ENCODE measurements at regions not wholly inside any gene's neighbourhood (a gene's known extent, or its start where the extent isn't known, plus 50 kb on each side); places are given as distances from the start of the nearest gene placed in this dataset.

DNA sequence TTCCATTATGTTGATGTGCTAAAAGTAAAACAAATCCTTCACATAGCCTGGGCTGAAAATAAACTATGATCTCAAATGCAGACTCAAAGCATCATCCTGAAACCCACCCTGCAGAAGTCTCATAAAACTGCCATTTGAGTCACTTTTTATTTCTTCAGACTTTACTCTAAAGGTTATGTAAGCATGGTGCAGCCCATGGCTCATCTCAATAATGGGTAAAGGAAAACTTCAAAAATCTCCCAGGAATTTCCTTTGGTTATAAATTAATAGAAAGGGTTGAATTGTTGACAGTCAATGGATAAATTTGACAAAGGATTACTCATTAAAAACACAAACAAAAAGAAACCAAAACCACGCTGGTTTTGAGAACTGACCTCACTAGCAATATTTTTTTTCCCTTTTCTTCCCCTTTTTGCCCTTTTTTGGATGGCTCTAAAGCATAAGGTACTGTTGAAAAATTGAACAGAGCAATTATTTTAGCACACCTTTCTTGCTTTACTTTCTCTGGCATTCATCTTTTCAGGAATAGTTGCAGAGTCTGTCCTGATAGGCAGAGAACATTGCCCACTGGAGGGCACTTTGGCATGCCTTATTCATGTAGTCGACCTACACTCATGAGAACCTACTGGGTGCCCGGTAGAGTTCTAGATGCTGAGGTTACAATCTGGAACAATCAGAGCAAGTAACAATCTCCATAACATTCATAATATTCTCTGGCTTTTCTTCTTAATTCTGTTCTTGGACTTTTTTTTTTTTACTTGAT lies 191.4 kb downstream of the TMEM167A start:
- TF ChIP-seq, protein P1, sequence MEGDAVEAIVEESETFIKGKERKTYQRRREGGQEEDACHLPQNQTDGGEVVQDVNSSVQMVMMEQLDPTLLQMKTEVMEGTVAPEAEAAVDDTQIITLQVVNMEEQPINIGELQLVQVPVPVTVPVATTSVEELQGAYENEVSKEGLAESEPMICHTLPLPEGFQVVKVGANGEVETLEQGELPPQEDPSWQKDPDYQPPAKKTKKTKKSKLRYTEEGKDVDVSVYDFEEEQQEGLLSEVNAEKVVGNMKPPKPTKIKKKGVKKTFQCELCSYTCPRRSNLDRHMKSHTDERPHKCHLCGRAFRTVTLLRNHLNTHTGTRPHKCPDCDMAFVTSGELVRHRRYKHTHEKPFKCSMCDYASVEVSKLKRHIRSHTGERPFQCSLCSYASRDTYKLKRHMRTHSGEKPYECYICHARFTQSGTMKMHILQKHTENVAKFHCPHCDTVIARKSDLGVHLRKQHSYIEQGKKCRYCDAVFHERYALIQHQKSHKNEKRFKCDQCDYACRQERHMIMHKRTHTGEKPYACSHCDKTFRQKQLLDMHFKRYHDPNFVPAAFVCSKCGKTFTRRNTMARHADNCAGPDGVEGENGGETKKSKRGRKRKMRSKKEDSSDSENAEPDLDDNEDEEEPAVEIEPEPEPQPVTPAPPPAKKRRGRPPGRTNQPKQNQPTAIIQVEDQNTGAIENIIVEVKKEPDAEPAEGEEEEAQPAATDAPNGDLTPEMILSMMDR (conservative IDR thresholded peaks at IDR 0.05), result no peak
- Mint-ChIP-seq H3K27ac (no peak overlapping the region), H3K4me3 (no peak overlapping the region), H3K27me3 (peaks cover 4% of the 10 kb centered on the region), H3K4me1 (ENCODE audit: unreplicated experiment) (peaks cover 19% of the 10 kb centered on the region), H3K36me3 (no peaks in the 10 kb centered on the region), H3K9me3 (peaks cover 7% of the 10 kb centered on the region)
- no peak for DNase-seq (ENCODE audit: extremely low spot score, unreplicated experiment)

DNA sequence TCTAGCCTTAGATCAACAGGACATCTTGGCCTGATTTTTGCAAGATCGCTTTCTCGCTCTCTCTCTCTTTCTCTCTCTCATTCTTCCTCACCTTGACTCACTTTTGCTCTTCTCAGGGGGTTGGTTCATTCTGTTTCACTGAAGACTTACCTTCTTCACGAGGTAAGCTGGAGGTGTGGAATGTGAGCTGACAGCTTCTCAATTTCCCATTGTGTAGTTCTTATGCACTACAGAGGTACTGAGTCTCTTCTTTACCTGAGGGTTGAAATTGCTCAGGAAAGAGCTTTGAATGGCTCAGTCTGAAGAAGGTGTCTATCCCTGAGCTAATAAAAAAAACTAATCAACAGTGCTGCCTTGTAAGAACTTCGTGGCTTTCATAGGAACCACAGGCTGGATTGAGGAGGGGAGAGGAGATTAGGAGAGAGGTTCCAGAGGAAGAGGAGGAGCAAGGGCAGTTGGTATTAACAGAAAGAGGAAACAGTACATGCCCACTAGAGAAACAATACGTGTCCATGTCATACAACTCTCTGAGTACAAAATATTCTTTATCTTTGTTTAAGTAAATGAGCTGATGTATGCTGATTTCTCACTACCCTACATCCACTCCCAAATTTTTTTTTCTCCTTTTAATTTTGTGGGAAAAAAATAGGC lies 192.2 kb downstream of the TMEM167A start:
- no peak overlapping the region for H3K27ac Mint-ChIP-seq
- H3K27me3 Mint-ChIP-seq, result peaks cover 4% of the 10 kb centered on the region
- H3K9me3 Mint-ChIP-seq, result peaks cover 7% of the 10 kb centered on the region
- TF ChIP-seq, protein P1 (conservative IDR thresholded peaks at IDR 0.05), result no peak
- no peaks in the 10 kb centered on the region for H3K36me3 Mint-ChIP-seq
- H3K4me1 Mint-ChIP-seq (ENCODE audit: unreplicated experiment), result peaks cover 19% of the 10 kb centered on the region
- no peak overlapping the region for H3K4me3 Mint-ChIP-seq
- DNase-seq (ENCODE audit: extremely low spot score, unreplicated experiment), result no peak

DNA sequence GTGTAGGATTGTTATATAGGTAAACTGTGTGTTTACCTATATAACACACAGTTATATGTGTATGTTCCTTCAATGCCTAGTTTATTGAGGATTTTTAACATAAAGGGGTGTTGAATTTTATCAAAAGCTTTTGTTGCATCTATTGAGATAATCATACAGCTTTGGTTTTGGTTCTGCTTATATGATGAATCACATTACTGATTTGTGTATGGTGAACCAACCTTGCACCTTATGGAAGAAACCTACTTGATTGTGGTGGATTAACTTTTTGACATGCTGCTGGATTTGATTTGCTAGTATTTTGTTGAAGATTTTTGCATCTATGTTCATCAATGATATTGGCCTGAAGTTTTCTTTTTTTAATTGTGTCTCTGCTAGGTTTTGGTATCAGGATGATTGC lies 194.9 kb downstream of the TMEM167A start:
- H3K9me3 Mint-ChIP-seq, result peaks cover 5% of the 10 kb centered on the region
- DNase-seq (ENCODE audit: extremely low spot score, unreplicated experiment), result no peak
- peaks cover 19% of the 10 kb centered on the region for H3K4me1 Mint-ChIP-seq (ENCODE audit: unreplicated experiment)
- peaks cover 4% of the 10 kb centered on the region for H3K27me3 Mint-ChIP-seq
- H3K36me3 Mint-ChIP-seq, result no peaks in the 10 kb centered on the region
- H3K4me3 Mint-ChIP-seq, result no peak overlapping the region
- H3K27ac Mint-ChIP-seq, result no peak overlapping the region
- TF ChIP-seq, protein P1 (conservative IDR thresholded peaks at IDR 0.05), result no peak

DNA sequence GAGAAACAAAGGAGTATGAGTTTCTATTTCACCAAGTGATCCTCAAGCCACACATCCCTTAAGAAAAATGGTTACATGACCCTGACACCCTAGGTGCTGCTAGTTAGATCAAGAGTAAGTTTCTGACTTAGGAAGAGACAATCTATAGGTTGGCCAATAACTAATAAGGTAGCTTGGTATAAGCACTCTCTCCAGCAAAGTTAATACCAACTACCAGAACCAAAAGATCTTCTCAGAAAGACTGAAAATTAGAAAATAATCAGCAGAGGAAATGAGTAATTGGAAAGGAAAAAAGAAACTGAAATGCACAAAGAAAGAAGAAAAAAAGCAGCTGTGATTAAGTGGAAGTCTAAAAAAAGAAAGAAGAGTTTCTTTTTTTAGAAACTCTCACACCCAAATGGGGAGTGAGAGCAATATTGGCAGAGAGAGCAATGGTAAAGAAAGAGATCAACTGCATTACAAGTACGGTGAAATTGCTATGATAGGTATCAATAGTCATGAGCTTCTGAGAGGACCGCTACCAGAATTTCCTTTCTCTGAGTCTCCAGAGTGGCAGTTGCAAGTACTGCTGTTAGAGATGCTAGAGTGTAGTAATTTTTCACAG lies 195.5 kb downstream of the TMEM167A start:
- peaks cover 13% of the 10 kb centered on the region for H3K4me1 Mint-ChIP-seq (ENCODE audit: unreplicated experiment)
- H3K4me3 Mint-ChIP-seq, result no peak overlapping the region
- H3K9me3 Mint-ChIP-seq, result peaks cover 5% of the 10 kb centered on the region
- no peak for DNase-seq (ENCODE audit: extremely low spot score, unreplicated experiment)
- H3K27me3 Mint-ChIP-seq, result peaks cover 4% of the 10 kb centered on the region
- no peaks in the 10 kb centered on the region for H3K36me3 Mint-ChIP-seq
- TF ChIP-seq, protein P1 (conservative IDR thresholded peaks at IDR 0.05), result no peak
- no peak overlapping the region for H3K27ac Mint-ChIP-seq

DNA sequence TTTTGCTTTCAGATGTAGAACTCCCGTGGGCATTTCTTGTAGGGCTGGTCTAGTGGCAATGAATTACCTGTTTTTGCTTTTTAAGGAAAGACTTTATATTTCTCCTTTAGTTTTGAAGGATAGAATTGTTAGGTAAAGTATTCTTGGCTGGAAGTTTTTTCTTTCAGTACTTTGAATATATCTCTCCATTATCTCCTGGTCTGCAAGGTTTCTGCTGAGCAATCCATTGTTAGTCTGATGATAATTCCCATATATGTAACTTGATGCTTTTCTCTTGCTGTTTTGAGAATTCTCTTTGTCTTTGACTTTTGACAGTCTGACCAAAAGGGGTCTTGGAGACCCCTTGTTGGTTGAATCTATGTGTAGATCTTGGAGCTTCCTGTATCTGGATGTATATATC lies 198.1 kb downstream of the TMEM167A start:
- DNase-seq (ENCODE audit: extremely low spot score, unreplicated experiment), result no peak
- no peak overlapping the region for H3K4me3 Mint-ChIP-seq
- H3K9me3 Mint-ChIP-seq, result peaks cover 5% of the 10 kb centered on the region
- no peaks in the 10 kb centered on the region for H3K36me3 Mint-ChIP-seq
- TF ChIP-seq, protein P1 (conservative IDR thresholded peaks at IDR 0.05), result no peak
- H3K27ac Mint-ChIP-seq, result no peak overlapping the region
- H3K4me1 Mint-ChIP-seq (ENCODE audit: unreplicated experiment), result no peaks in the 10 kb centered on the region
- no peaks in the 10 kb centered on the region for H3K27me3 Mint-ChIP-seq

All from type B pancreatic cell (in vitro differentiated cells).